ENCODE measurements at regions not wholly inside any gene's neighbourhood (a gene's known extent, or its start where the extent isn't known, plus 50 kb on each side); places are given as distances from the start of the nearest gene placed in this dataset.
"Not testable (repeated sequence)": the region's sequence is repeated elsewhere in the genome, so short reads cannot be mapped to it uniquely, and the experiment has no call there.

- not testable (repeated sequence) for TF ChIP-seq CTCF (IDR thresholded peaks at IDR 0.05 in 4 of 5, conservative IDR thresholded peaks at IDR 0.05 in 1 of 5); POLR2A (IDR thresholded peaks at IDR 0.05)
These were observed 242.8 kb upstream of the PROK2 start for GRCh38 chr3:72027728-72028127.

All from gastrocnemius medialis (tissue), 4 donors.